ENCODE measurements at regions not wholly inside any gene's neighbourhood (a gene's known extent, or its start where the extent isn't known, plus 50 kb on each side); places are given as distances from the start of the nearest gene placed in this dataset.

DNA sequence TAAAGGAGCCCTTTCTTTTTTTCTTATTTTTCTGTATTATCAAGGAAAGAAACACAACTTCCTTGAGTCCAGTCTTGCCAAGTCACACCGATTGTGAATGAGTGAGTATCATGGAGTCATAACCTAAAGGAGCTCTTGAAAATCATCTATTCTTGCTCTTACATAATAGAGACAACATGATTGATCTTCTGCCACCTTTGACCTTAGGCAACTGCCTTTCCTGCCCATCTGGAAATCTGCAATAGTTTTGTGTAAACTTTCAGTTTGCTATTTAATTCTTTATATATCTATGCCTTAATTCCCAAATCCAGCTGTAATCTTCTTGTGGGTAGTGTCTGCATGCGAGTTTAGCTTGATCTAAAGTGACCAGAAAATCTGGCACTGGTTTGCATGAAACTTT, 149.9 kb upstream of the FST start:
- TF ChIP-seq POLR2A (IDR thresholded peaks at IDR 0.05) (no peak), POLR2AphosphoS5 (IDR thresholded peaks at IDR 0.05) (no peak), EP300 (IDR thresholded peaks at IDR 0.05) (no peak)
- TF ChIP-seq, protein P1, sequence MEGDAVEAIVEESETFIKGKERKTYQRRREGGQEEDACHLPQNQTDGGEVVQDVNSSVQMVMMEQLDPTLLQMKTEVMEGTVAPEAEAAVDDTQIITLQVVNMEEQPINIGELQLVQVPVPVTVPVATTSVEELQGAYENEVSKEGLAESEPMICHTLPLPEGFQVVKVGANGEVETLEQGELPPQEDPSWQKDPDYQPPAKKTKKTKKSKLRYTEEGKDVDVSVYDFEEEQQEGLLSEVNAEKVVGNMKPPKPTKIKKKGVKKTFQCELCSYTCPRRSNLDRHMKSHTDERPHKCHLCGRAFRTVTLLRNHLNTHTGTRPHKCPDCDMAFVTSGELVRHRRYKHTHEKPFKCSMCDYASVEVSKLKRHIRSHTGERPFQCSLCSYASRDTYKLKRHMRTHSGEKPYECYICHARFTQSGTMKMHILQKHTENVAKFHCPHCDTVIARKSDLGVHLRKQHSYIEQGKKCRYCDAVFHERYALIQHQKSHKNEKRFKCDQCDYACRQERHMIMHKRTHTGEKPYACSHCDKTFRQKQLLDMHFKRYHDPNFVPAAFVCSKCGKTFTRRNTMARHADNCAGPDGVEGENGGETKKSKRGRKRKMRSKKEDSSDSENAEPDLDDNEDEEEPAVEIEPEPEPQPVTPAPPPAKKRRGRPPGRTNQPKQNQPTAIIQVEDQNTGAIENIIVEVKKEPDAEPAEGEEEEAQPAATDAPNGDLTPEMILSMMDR (IDR thresholded peaks at IDR 0.05) = no peak
